ENCODE measurements at regions not wholly inside any gene's neighbourhood (a gene's known extent, or its start where the extent isn't known, plus 50 kb on each side); places are given as distances from the start of the nearest gene placed in this dataset.

- TF ChIP-seq CTCF (IDR thresholded peaks at IDR 0.05) (no peak), POLR2A (IDR thresholded peaks at IDR 0.05) (no peak)
These were observed 1002.3 kb upstream of the TENM4 start for GRCh38 chr11:80443177-80443576.
